Activated CD4-positive, alpha-beta T cell treated with anti-CD3 and anti-CD28 coated beads for 48 hours (primary cell): ENCODE measurements at regions not wholly inside any gene's neighbourhood (a gene's known extent, or its start where the extent isn't known, plus 50 kb on each side); places are given as distances from the start of the nearest gene placed in this dataset.
"Not testable (repeated sequence)": the region's sequence is repeated elsewhere in the genome, so short reads cannot be mapped to it uniquely, and the experiment has no call there.

Experiments
- DNase-seq: peaks from one replicate; pipeline ENCODE4 v3.0.0-alpha.2; 2020

- no peak for DNase-seq
These were observed 323.7 kb downstream of the THBS2 start for GRCh38 chr6:168929871-168930450.

- no peak for DNase-seq
These were observed 325.6 kb downstream of the THBS2 start for GRCh38 chr6:168928012-168928411.

GRCh38 chr6:168927026-168927425, 326.6 kb downstream of the THBS2 start:
- DNase-seq = no peak

- DNase-seq = no peak
These were observed 327.3 kb downstream of the THBS2 start for GRCh38 chr6:168926306-168926705.

GRCh38 chr6:168925671-168926070, 328.0 kb downstream of the THBS2 start:
- no peak for DNase-seq

GRCh38 chr6:168923171-168923570, 330.5 kb downstream of the THBS2 start:
- DNase-seq = no peak

- DNase-seq = no peak
These were observed 331.2 kb downstream of the THBS2 start for GRCh38 chr6:168922436-168922835.

GRCh38 chr6:168920289-168920688, 333.4 kb downstream of the THBS2 start:
- no peak for DNase-seq

GRCh38 chr6:168919470-168920179, 334.0 kb downstream of the THBS2 start:
- no peak for DNase-seq

GRCh38 chr6:168916576-168917211, 337.0 kb downstream of the THBS2 start:
- no peak for DNase-seq

- DNase-seq = no peak
These were observed 337.8 kb downstream of the THBS2 start for GRCh38 chr6:168915855-168916254.

- DNase-seq = no peak
These were observed 338.4 kb downstream of the THBS2 start for GRCh38 chr6:168915242-168915641.

- no peak for DNase-seq
These were observed 339.7 kb downstream of the THBS2 start for GRCh38 chr6:168913866-168914469.

GRCh38 chr6:168913231-168913865, 340.3 kb downstream of the THBS2 start:
- not testable (repeated sequence) for DNase-seq

- DNase-seq = no peak
These were observed 344.4 kb downstream of the THBS2 start for GRCh38 chr6:168909288-168909687.

- DNase-seq = no peak
These were observed 344.8 kb downstream of the THBS2 start for GRCh38 chr6:168908887-168909286.

GRCh38 chr6:168908166-168908565, 345.5 kb downstream of the THBS2 start:
- DNase-seq = no peak

- no peak for DNase-seq
These were observed 347.3 kb downstream of the THBS2 start for GRCh38 chr6:168906391-168906790.

- DNase-seq = no peak
These were observed 348.1 kb downstream of the THBS2 start for GRCh38 chr6:168905451-168906090.

- DNase-seq = no peak
These were observed 349.9 kb downstream of the THBS2 start for GRCh38 chr6:168903613-168904345.

- DNase-seq = no peak
These were observed 351.6 kb downstream of the THBS2 start for GRCh38 chr6:168902075-168902474.

- no peak for DNase-seq
These were observed 352.6 kb downstream of the THBS2 start for GRCh38 chr6:168901076-168901475.
